NCI-H2196 treated with DMSO at 0.1 percent for 48 hours (cell line): ENCODE measurements at regions not wholly inside any gene's neighbourhood (a gene's known extent, or its start where the extent isn't known, plus 50 kb on each side); places are given as distances from the start of the nearest gene placed in this dataset.
"Not testable (repeated sequence)": the region's sequence is repeated elsewhere in the genome, so short reads cannot be mapped to it uniquely, and the experiment has no call there.

Experiments
- DNase-seq: peaks from one replicate; lab custom pipeline; 2025; ENCODE audit not compliant: unreplicated experiment; lab: John Stamatoyannopoulos, UW

- DNase-seq, result no peak
Observed at GRCh38 chr5:13354611-13355010, 589.9 kb downstream of the DNAH5 start.

DNA sequence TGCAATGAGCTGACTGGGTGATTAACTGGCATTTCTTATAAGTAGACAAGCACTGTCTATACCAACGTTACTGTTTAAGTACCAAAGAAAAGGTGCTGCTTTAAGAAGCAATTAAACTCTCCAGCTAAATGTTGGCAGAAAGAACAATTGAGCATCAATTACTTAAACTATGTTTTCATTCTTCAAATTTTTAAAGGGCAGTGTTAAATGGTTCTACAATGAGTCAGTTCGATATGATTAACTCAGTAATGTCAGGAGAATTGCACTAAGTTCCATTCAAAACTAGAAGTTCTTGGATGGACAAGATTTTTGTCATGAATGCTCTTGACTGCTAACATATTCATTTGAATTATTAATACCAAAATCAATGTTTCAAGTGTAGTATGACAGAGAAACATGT lies 593.7 kb downstream of the DNAH5 start:
- no peak for DNase-seq

- no peak for DNase-seq
Observed at GRCh38 chr5:13348568-13348967, 595.9 kb downstream of the DNAH5 start.

GRCh38 chr5:13346401-13346800 lies 598.1 kb downstream of the DNAH5 start:
- no peak for DNase-seq

- no peak for DNase-seq
Observed at GRCh38 chr5:13339093-13339492, 605.4 kb downstream of the DNAH5 start.

DNA sequence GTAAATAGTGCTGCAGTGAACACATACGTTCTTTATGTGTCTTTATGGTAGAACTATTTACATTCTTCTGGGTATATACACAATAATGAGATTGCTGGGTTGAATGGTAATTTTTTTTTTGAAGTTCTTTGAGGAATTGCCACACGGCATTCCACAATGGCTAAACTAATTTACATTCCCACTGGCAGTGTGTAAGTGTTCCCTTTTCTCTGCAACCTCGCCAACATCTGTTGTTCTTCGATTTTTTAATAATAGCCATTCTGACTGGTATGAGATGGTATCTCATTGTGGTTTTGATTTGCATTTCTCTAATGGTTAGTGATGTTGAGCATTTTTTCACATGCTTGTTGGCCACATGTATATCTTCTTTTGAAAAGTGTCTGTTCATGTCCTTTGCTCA lies 609.5 kb downstream of the DNAH5 start:
- DNase-seq, result not testable (repeated sequence)

- DNase-seq, result no peak
Observed at GRCh38 chr5:13331585-13331984, 612.9 kb downstream of the DNAH5 start.

GRCh38 chr5:13328316-13328715 lies 616.2 kb downstream of the DNAH5 start:
- DNase-seq, result no peak

DNA sequence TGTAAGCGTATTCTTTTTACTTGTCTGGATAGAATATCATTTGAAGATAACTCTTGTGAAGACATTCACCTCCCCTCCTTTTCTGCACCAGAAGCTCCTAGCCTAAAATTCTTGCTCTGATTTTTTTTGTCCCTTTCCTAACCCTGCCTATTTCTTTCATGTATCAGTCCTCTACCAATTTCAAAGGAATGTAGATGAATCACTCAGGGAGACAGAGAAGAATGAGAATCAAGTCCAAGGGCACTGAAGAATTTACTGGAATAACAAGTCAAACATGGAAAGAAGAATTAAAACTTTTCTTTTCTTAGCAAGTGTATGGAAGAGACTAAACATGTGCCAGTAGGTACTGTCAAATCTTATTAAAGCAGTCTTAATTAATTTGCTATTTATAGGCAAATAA lies 618.7 kb downstream of the DNAH5 start:
- DNase-seq, result no peak

DNA sequence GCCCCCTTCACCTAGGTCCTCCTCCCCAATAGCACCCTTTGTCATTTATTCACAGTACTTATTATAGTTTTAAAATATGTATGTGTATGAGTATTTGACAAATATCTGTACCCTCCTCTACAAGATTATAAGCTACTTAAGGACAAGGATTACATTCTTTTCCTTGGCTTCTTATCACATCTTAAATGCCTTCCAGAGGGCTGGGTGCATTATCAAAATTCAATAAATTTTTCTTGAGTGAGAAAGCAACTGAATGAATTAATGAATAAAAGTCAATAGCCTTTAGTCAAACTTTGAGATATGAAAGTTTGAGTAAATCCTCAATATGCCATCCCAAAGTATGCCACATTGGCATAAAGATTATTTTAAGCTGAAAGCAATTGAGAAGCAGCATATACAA lies 621.7 kb downstream of the DNAH5 start:
- DNase-seq, result no peak

- DNase-seq, result no peak
Observed at GRCh38 chr5:13317654-13318053, 626.8 kb downstream of the DNAH5 start.

DNA sequence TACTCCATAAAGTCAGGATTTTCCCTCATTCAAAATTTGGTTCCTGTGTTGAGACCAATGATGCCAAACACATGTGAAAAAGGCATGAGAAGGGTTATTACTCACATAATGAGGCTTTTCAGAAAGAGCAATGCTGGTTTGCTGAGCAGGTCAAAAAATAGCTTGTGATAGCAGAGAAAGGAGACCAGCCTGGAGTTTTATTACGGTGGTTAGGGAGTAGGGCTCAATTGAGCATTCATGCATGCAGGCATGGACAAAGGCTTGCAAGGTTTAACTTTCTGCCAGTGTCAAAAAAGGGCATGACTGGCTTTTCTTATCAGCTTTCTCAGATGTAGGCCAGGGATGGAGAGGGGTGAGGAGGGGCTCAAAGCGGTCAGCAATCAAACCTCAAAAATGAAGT lies 628.3 kb downstream of the DNAH5 start:
- DNase-seq, result no peak

DNA sequence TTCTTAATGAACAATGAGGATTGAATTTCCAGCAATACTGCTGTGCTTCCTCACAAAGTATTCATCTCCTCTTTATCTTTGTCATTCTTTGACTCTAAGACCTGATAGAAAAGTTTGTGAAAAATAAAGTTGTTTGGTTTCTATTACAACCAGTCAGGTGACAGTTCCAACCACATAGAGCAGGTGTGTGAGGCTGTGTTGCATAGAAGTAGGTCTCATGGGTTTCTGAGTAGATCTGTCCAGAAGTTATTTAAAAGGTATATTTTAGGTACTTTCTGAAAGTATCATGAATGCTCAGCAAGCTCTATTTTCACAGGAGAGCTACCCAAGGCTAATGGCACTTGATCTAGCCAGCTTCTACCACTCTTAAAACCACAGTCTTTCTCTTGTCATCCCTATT lies 637.0 kb downstream of the DNAH5 start:
- DNase-seq, result no peak

- DNase-seq, result no peak
Observed at GRCh38 chr5:13303445-13303844, 641.0 kb downstream of the DNAH5 start.

DNA sequence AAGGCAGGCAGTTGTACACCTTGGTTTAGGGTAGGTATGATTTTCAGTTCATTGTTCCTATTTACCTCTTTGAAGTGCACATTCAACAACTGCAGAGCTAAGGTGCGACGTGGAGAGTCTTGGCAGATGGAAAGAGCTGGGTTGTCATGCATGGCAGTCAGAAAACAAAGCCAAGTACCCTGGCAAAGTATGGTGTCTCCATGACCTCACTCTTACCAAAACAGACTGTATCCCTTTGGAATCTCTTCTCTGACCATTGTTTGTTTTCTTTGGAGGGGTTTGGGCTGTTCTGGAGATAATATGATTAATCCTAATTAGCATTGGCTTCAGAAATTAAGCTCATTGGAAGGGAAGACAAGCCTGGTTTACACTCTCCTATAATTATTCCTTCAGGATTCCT lies 665.7 kb downstream of the DNAH5 start:
- DNase-seq, result no peak

- DNase-seq, result no peak
Observed at GRCh38 chr5:13278148-13278547, 666.3 kb downstream of the DNAH5 start.

DNA sequence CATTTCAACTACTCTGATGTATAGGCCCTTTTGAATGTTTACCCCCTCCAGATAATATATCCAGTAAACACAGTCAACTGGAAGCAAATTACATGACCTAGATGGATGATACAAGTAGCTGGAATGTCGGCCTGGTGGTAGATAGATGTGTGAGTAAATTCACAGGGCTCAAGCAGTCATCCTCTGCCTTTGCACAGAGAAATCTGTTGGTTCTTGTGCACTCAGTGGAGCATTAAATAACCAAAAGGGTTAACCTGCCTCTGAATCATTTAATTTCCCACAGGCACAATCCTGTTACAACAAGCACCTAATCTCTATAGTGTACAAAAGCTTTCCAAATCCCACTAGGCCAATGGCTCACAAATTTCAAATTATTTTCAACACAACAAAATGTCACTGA lies 668.3 kb downstream of the DNAH5 start:
- no peak for DNase-seq

DNA sequence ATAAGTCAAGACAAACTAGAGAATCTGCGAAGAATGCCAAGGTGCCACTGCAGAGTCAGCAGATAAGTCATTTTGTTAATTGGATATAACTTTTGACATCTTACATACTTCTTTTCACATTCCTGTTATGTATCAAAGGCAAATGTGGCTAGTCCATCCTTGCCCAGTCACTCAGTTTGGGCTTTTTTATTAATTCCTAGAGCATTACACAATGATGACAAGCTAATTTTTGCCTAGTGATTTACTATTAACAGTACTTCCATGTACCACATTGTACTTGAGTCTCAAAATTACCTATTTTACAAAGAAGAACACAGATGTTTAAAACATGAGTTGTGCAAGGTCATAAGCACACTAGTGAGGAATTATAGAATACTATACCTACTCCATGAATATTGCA lies 680.8 kb downstream of the DNAH5 start:
- no peak for DNase-seq

DNA sequence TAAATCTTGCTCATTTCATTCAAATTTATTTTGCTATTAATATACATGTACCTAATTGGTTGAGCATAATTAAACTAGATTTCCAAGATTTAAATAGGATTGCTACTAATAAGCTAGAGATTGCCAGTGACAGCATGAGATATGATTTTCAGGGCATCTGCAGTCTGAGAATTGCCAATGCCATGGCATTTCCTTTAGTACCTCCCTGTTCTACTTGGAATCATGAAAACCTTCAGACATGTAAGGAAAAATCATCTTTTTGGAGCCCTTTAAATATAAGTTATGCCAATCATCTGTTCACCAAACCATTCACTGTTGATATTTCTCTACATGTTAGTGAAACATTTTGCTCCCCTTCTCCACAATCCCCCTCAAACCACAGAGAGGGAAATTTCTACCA lies 691.4 kb downstream of the DNAH5 start:
- DNase-seq, result no peak

DNA sequence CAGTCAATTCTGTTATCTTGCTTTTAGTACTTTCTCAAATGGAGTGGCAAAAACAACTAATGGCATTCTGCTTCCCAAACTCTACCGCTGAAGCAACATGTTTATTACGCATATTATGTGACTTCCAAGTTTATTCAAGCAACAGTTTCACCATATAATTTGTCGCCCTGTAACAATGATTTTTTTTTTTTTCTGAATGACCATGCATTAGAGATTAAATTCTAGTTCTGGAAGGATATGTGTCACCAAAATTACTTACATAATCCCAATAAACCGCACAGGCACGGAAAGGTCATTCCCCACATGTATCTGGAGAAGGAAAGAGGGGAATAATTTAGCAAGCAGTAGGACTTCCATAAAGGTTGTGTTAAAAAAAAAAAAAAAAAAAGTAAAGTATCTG lies 691.8 kb downstream of the DNAH5 start:
- DNase-seq, result no peak

DNA sequence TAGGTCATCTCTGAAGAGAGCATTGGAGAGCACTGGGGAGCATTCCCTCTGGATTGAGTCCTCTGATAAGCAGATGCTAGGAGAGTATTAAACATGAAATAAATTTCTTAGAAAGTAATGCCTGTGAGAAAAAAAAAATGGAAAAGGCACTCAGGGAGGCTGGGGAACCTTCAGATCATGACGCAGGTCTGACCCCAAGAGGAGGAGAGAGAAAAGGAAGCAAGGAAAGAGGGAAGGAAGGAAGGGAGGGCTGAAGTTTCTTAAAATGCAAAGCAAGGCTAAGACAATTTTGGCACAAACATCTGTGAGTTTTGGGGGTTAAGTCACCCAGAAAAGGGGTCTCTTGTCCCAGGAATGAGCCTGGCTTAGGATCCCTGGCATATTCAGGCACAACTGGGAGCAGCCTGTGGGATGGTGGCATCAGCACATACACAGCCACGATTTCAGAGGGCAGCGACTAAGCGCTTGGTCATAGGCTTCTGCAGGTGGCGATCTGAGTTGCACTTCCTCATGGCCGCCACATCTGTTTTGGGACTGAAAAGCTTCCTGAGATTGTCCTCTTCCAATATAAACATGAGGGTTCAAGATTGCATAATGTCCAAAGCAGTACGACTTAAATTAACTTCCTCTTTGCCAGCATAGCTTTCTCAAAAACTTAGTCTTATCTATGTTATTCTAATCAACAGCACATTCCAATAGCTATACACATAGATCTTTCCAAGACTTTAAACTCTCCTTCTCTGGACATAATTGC lies 692.7 kb downstream of the DNAH5 start:
- no peak for DNase-seq

DNA sequence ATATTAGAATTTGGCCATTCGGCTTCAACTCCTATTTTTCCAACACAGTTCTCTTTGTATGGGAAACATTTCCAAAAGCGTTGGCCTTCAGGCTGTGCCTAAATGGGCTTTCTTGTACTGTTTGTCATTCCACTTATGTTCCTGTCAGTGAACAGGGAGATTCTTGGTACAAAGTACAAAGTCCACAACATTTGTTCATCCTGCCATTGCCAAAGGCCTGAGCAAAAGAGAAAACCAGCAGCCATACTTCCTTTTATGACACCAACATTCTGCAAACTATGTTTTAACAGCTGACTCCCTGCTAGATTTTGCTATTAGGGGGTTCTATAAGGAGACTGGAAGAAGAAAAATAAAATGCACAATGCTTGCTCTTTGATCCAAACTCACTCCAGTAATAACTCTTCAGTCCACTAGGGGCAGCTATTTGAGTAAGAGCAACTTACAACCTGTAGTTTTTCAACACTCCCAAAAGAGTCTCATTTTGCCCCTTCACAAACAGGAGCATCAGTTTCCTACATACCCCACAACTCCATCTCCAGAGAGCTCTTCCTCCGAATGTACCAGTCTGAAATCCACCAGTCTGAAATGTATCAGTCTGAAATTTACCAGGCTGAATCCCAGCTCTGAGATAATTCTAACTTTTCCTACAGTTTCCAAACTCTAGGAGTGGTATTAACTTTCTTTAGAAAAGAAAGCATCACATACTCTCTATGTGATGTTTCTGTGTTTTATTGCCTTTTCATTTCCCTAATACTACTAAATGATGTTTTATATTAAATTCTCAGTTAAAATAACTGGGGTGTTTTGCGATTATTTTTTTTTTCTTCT lies 693.8 kb downstream of the DNAH5 start:
- no peak for DNase-seq

- DNase-seq, result no peak
Observed at GRCh38 chr5:13249854-13250253, 694.6 kb downstream of the DNAH5 start.
